Panc1 (cell line): ENCODE measurements at regions not wholly inside any gene's neighbourhood (a gene's known extent, or its start where the extent isn't known, plus 50 kb on each side); places are given as distances from the start of the nearest gene placed in this dataset.

Experiments used
- ATAC-seq: fragments of 200-7000 bp; cut with Tn5 transposase; 2 replicates; pipeline ENCODE4 v1.9.1; 2020; ENCODE audit warnings: mild to moderate bottlenecking, moderate library complexity
- BruUV-seq: library from RNA; stranded (reverse); fragments of 400-500 nt; replicated peaks from 2 replicates; lab custom pipeline; 2021; lab: Mats Ljungman, UMichigan
- CTCF ChIA-PET: fragments of 300-600 bp; sonication (Branson Sonifier 250); formaldehyde crosslinking; loops from one replicate; lab custom pipeline; 2022; ENCODE audit warnings: antibody characterized with exemption; lab: Charles Lee
- POLR2A ChIA-PET: fragments of 300-600 bp; sonication (Branson Sonifier 250); formaldehyde crosslinking; loops from one replicate; lab custom pipeline; 2022; ENCODE audit warnings: antibody characterized with exemption; lab: Charles Lee
- DNase-seq: peaks from one replicate; pipeline ENCODE4 v3.0.0-alpha.2; 2010; ENCODE audit warnings: low read depth, low spot score
- H3K27ac ChIP-seq: 2 replicates; pipeline ENCODE4 v1.5.1; 2011; ENCODE audit warnings: mild to moderate bottlenecking, low read length, inconsistent platforms
- H3K27me3 ChIP-seq: fragments of 200-500 bp; sonication (Bioruptor generic); 2 replicates; pipeline ENCODE4 v1.6.0; 2014; ENCODE audit warnings: low read length, inconsistent platforms; ENCODE audit not compliant: control insufficient read depth, insufficient read depth
- H3K36me3 ChIP-seq: fragments of 200-500 bp; sonication (Bioruptor generic); 2 replicates; pipeline ENCODE4 v1.5.1; 2014; ENCODE audit warnings: inconsistent platforms, mild to moderate bottlenecking, low read length, moderate library complexity; ENCODE audit not compliant: control insufficient read depth, insufficient read depth
- H3K4me1 ChIP-seq: 2 replicates; pipeline ENCODE4 v1.5.1; 2011; ENCODE audit warnings: inconsistent platforms, mild to moderate bottlenecking, low read length, moderate library complexity; ENCODE audit not compliant: control insufficient read depth, insufficient read depth
- H3K4me3 ChIP-seq, 2 experiments: 2 replicates each; pipeline ENCODE4 v1.5.1; 2011 to 2012; ENCODE audit warnings: low read depth in 2 of 2, low read length in 2 of 2, mild to moderate bottlenecking in 2 of 2, inconsistent platforms in 1 of 2, moderate library complexity in 1 of 2
- H3K9me3 ChIP-seq: fragments of 200-500 bp; sonication (Bioruptor generic); 2 replicates; pipeline ENCODE4 v1.5.1; 2014; ENCODE audit warnings: low read depth, mild to moderate bottlenecking, inconsistent platforms, low read length, moderate library complexity; ENCODE audit not compliant: control insufficient read depth, insufficient read depth
- POLR2AphosphoS5 ChIP-seq: IDR thresholded peaks from 2 replicates; pipeline ENCODE4 v1.6.1; 2012; ENCODE audit warnings: mild to moderate bottlenecking, low read depth, low read length, moderate library complexity
- SIN3A ChIP-seq: IDR thresholded peaks from 2 replicates; pipeline ENCODE4 v1.6.1; 2012; ENCODE audit warnings: low read depth, mild to moderate bottlenecking, low read length, moderate library complexity, borderline replicate concordance; ENCODE audit not compliant: insufficient read depth
- TCF7L2 ChIP-seq: IDR thresholded peaks from 2 replicates; pipeline ENCODE4 v1.6.1; 2011; ENCODE audit warnings: mild to moderate bottlenecking, low read depth, low read length, inconsistent platforms
- in situ Hi-C: cut with HindIII; loops from 2 replicates; pipeline ENCODE4 v1.10.0; 2016; ENCODE audit warnings: low sequenced_read_pairs, low pct_unique_long_range_greater_than_20kb
- intact Hi-C: fragments of 100-400 bp; cut with micrococcal nuclease; formaldehyde crosslinking; loops from one replicate; pipeline ENCODE4 v1.10.0; 2022; ENCODE audit not compliant: unreplicated experiment
- TF ChIP-seq, protein P1 (sequence below): fragments of 450-650 bp; IDR thresholded peaks from 2 replicates; pipeline ENCODE4 v1.5.1; 2017; ENCODE audit warnings: mild to moderate bottlenecking
- TF ChIP-seq, protein P2 (sequence below), 2 experiments: IDR thresholded peaks; 2 replicates each; pipeline ENCODE4 v1.6.1; 2011 to 2012; ENCODE audit warnings: low read depth in 2 of 2, control low read depth in 1 of 2, low read length in 1 of 2, mild to moderate bottlenecking in 1 of 2, moderate library complexity in 1 of 2; ENCODE audit not compliant: insufficient read depth in 1 of 2

DNA sequence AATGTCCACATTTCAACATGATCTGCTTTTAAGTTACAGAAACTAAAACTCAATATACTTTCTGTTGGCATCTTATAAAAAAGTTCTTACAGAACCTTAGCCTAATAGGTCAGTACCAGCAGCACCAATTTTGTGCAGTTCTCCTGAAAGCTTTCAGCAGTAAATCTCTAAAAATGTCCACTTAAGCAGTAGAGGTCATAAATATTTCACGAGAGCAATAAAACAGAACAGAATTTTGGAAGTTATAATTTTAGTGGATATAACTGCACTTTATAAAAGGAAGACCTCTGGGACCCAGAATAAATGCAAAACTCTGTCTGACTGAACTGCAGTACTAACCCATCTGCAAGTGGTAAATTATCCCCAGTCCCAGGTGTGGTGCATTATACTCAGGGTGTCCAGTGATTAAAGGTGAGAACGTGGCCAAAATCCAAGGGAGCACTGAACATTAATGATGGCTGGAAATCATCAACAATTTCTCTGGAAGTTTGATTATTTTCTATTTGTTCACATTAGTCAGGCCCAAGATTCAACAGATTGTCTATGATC lies 172.6 kb upstream of the RSPO3 start:
- ATAC-seq, result no peak
- DNase-seq, result no peak
- Histone ChIP-seq H3K4me1 (no peaks in the 10 kb centered on the region), H3K36me3 (no peaks in the 10 kb centered on the region), H3K4me3 (no peak overlapping the region), H3K27me3 (no peaks in the 10 kb centered on the region), H3K9me3 (no peaks in the 10 kb centered on the region), H3K27ac (no peak overlapping the region)
- intact Hi-C loops (no loop called here), in situ Hi-C loops (no loop called here)
- CTCF ChIA-PET, result no interaction called here
- BruUV-seq, result no TSS peak
- POLR2A ChIA-PET, result no interaction called here
- TF ChIP-seq POLR2AphosphoS5, result no peak
- TF ChIP-seq, protein P1, sequence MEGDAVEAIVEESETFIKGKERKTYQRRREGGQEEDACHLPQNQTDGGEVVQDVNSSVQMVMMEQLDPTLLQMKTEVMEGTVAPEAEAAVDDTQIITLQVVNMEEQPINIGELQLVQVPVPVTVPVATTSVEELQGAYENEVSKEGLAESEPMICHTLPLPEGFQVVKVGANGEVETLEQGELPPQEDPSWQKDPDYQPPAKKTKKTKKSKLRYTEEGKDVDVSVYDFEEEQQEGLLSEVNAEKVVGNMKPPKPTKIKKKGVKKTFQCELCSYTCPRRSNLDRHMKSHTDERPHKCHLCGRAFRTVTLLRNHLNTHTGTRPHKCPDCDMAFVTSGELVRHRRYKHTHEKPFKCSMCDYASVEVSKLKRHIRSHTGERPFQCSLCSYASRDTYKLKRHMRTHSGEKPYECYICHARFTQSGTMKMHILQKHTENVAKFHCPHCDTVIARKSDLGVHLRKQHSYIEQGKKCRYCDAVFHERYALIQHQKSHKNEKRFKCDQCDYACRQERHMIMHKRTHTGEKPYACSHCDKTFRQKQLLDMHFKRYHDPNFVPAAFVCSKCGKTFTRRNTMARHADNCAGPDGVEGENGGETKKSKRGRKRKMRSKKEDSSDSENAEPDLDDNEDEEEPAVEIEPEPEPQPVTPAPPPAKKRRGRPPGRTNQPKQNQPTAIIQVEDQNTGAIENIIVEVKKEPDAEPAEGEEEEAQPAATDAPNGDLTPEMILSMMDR, result no peak
- no peak for TF ChIP-seq SIN3A

DNA sequence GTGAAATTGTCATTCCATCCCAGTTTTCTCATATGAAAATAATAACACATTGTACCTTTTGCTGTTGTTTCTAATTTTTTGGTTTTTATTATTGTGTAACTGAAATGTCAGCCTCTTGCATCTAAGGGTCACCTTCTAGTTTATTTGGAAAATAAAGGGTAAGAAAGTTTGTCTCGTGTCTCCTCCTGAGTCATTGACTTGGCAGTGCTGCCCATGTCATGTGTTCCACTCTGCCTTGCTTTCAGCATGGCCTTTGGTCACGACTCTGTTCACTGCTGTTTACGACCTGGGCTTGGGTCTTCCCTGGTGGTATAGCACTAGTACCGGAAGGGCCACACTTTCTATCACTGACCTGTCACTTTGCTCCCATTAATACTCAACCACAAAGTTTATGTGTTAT lies 171.4 kb upstream of the RSPO3 start:
- ATAC-seq (no peak), DNase-seq (no peak)
- no peak overlapping the region for H3K27ac ChIP-seq
- H3K4me3 ChIP-seq, result no peak overlapping the region
- no peaks in the 10 kb centered on the region for H3K27me3 ChIP-seq
- no peaks in the 10 kb centered on the region for H3K9me3 ChIP-seq
- intact Hi-C loops (no loop called here), in situ Hi-C loops (no loop called here)
- ChIA-PET POLR2A (no interaction called here), CTCF (interaction anchor here (0.7 kb wide), 1 partner anchor 243 kb away, joined by 4 read pairs; no protein-coding TSS in a partner anchor)
- no peak for TF ChIP-seq POLR2AphosphoS5
- TF ChIP-seq, protein P1, result no peak
- TF ChIP-seq, protein P2, sequence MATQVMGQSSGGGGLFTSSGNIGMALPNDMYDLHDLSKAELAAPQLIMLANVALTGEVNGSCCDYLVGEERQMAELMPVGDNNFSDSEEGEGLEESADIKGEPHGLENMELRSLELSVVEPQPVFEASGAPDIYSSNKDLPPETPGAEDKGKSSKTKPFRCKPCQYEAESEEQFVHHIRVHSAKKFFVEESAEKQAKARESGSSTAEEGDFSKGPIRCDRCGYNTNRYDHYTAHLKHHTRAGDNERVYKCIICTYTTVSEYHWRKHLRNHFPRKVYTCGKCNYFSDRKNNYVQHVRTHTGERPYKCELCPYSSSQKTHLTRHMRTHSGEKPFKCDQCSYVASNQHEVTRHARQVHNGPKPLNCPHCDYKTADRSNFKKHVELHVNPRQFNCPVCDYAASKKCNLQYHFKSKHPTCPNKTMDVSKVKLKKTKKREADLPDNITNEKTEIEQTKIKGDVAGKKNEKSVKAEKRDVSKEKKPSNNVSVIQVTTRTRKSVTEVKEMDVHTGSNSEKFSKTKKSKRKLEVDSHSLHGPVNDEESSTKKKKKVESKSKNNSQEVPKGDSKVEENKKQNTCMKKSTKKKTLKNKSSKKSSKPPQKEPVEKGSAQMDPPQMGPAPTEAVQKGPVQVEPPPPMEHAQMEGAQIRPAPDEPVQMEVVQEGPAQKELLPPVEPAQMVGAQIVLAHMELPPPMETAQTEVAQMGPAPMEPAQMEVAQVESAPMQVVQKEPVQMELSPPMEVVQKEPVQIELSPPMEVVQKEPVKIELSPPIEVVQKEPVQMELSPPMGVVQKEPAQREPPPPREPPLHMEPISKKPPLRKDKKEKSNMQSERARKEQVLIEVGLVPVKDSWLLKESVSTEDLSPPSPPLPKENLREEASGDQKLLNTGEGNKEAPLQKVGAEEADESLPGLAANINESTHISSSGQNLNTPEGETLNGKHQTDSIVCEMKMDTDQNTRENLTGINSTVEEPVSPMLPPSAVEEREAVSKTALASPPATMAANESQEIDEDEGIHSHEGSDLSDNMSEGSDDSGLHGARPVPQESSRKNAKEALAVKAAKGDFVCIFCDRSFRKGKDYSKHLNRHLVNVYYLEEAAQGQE (IDR thresholded peaks at IDR 0.05; ENCODE audit: insufficient read depth in 1 of 2, low read depth in 2 of 2, low read length in 1 of 2), result no peak
- no peak for TF ChIP-seq SIN3A
- TF ChIP-seq TCF7L2, result no peak
- no TSS peak for BruUV-seq
- no peaks in the 10 kb centered on the region for H3K4me1 ChIP-seq
- no peaks in the 10 kb centered on the region for H3K36me3 ChIP-seq
